H9 (cell line): ENCODE measurements at regions not wholly inside any gene's neighbourhood (a gene's known extent, or its start where the extent isn't known, plus 50 kb on each side); places are given as distances from the start of the nearest gene placed in this dataset.

Experiments
- DNase-seq: peaks from one replicate; pipeline ENCODE4 v3.0.0-alpha.2; 2017
- H2AFZ ChIP-seq: one replicate; pipeline ENCODE4 v1.6.1; 2013; ENCODE audit warnings: mild to moderate bottlenecking, low read length, control low read depth, moderate library complexity
- H2AK5ac ChIP-seq: 2 replicates; pipeline ENCODE4 v1.6.1; 2013; ENCODE audit warnings: low read length, control low read depth, mixed read lengths; ENCODE audit not compliant: insufficient read length
- H2BK120ac ChIP-seq: one replicate; pipeline ENCODE4 v1.6.1; 2013; ENCODE audit warnings: low read depth, mild to moderate bottlenecking, low read length, control low read depth, inconsistent platforms; ENCODE audit not compliant: poor library complexity, severe bottlenecking
- H2BK12ac ChIP-seq: 2 replicates; pipeline ENCODE4 v1.6.1; 2013; ENCODE audit warnings: low read length, control low read depth, mixed read lengths, low read depth; ENCODE audit not compliant: insufficient read length
- H2BK15ac ChIP-seq: 2 replicates; pipeline ENCODE4 v1.6.1; 2013; ENCODE audit warnings: low read depth, low read length, control low read depth
- H2BK20ac ChIP-seq: one replicate; pipeline ENCODE4 v1.6.1; 2013; ENCODE audit warnings: low read depth, mild to moderate bottlenecking, low read length, control low read depth, inconsistent platforms; ENCODE audit not compliant: poor library complexity, severe bottlenecking
- H2BK5ac ChIP-seq: 2 replicates; pipeline ENCODE4 v1.6.1; 2013; ENCODE audit warnings: low read length, control low read depth, mixed read lengths; ENCODE audit not compliant: insufficient read length
- H3K14ac ChIP-seq: 2 replicates; pipeline ENCODE4 v1.6.1; 2013; ENCODE audit warnings: low read length, control low read depth; ENCODE audit not compliant: insufficient read depth
- H3K18ac ChIP-seq: 2 replicates; pipeline ENCODE4 v1.6.1; 2013; ENCODE audit warnings: low read depth, mild to moderate bottlenecking, mixed read lengths, low read length, control low read depth; ENCODE audit not compliant: insufficient read length
- H3K23ac ChIP-seq: 2 replicates; pipeline ENCODE4 v1.6.1; 2013; ENCODE audit warnings: low read length, control low read depth, mixed read lengths, low read depth; ENCODE audit not compliant: insufficient read length
- H3K23me2 ChIP-seq: 2 replicates; pipeline ENCODE4 v1.6.1; 2013; ENCODE audit warnings: low read depth, mild to moderate bottlenecking, mixed read lengths, low read length, control low read depth; ENCODE audit not compliant: insufficient read length, poor library complexity, severe bottlenecking
- H3K27ac ChIP-seq: 2 replicates; pipeline ENCODE4 v1.5.1; 2013; ENCODE audit warnings: low read length, control low read depth, mixed read lengths, low read depth; ENCODE audit not compliant: insufficient read length
- H3K27me3 ChIP-seq: 2 replicates; pipeline ENCODE4 v1.6.1; 2013; ENCODE audit warnings: low read length, control low read depth, inconsistent platforms; ENCODE audit not compliant: insufficient read depth
- H3K4ac ChIP-seq: 2 replicates; pipeline ENCODE4 v1.6.1; 2013; ENCODE audit warnings: low read depth, mild to moderate bottlenecking, control low read depth, inconsistent platforms, low read length, moderate library complexity
- H3K4me1 ChIP-seq: 2 replicates; pipeline ENCODE4 v1.6.1; 2013; ENCODE audit warnings: low read length, control low read depth, inconsistent platforms; ENCODE audit not compliant: insufficient read depth
- H3K4me2 ChIP-seq: 2 replicates; pipeline ENCODE4 v1.6.1; 2013; ENCODE audit warnings: low read length, control low read depth, mixed read lengths; ENCODE audit not compliant: insufficient read length, insufficient read depth
- H3K56ac ChIP-seq: 2 replicates; pipeline ENCODE4 v1.6.1; 2013; ENCODE audit warnings: low read depth, mild to moderate bottlenecking, mixed read lengths, low read length, control low read depth; ENCODE audit not compliant: insufficient read length
- H3K79me1 ChIP-seq: 2 replicates; pipeline ENCODE4 v1.6.1; 2013; ENCODE audit warnings: low read depth, mild to moderate bottlenecking, moderate library complexity, low read length, control low read depth, inconsistent platforms; ENCODE audit not compliant: insufficient read depth, poor library complexity, severe bottlenecking
- H3K79me2 ChIP-seq: 2 replicates; pipeline ENCODE4 v1.6.1; 2013; ENCODE audit warnings: low read length, control low read depth, inconsistent platforms; ENCODE audit not compliant: insufficient read depth
- H3K9ac ChIP-seq: 2 replicates; pipeline ENCODE4 v1.6.1; 2013; ENCODE audit warnings: low read length, control low read depth, mixed read lengths; ENCODE audit not compliant: insufficient read length; ENCODE audit errors: extremely low read depth
- H3K9me3 ChIP-seq: one replicate; pipeline ENCODE4 v1.6.1; 2013; ENCODE audit warnings: low read depth, low read length, inconsistent platforms; ENCODE audit not compliant: control insufficient read depth
- H3T11ph ChIP-seq: one replicate; pipeline ENCODE4 v1.6.1; 2013; ENCODE audit warnings: mild to moderate bottlenecking, low read length, control low read depth, inconsistent platforms
- H4K20me1 ChIP-seq: one replicate; pipeline ENCODE4 v1.6.1; 2013; ENCODE audit not compliant: control insufficient read depth, insufficient read length, insufficient read depth
- H4K5ac ChIP-seq: 2 replicates; pipeline ENCODE4 v1.6.1; 2013; ENCODE audit warnings: low read depth, mild to moderate bottlenecking, mixed read lengths, low read length, control low read depth; ENCODE audit not compliant: insufficient read length
- H4K8ac ChIP-seq: replicated peaks from 2 replicates; pipeline ENCODE4 v1.6.1; 2013; ENCODE audit warnings: low read length, control low read depth, mixed read lengths, low read depth; ENCODE audit not compliant: insufficient read length
- H4K91ac ChIP-seq: 2 replicates; pipeline ENCODE4 v1.6.1; 2013; ENCODE audit warnings: low read depth, mild to moderate bottlenecking, moderate library complexity, mixed read lengths, low read length, control low read depth; ENCODE audit not compliant: insufficient read length
- H3K27ac Mint-ChIP-seq, 3 experiments: 2 replicates in 2 of 3; 3 replicates in 1 of 3; pipeline ENCODE4 v1.8.0; 2020 to 2021; ENCODE audit warnings: mixed read lengths in 3 of 3, mild to moderate bottlenecking in 1 of 3, moderate library complexity in 1 of 3
- H3K27me3 Mint-ChIP-seq: 2 replicates; pipeline ENCODE4 v1.8.0; 2021; ENCODE audit warnings: low read depth, mild to moderate bottlenecking, moderate library complexity, mixed read lengths
- H3K36me3 Mint-ChIP-seq, 3 experiments: 2 replicates in 2 of 3; 3 replicates in 1 of 3; pipeline ENCODE4 v1.8.0; 2020 to 2021; ENCODE audit warnings: low read depth in 3 of 3, mixed read lengths in 3 of 3; ENCODE audit not compliant: insufficient read depth in 1 of 3
- H3K4me1 Mint-ChIP-seq, 2 experiments: 2 replicates each; pipeline ENCODE4 v1.8.0; 2020; ENCODE audit warnings: mixed read lengths in 2 of 2
- H3K4me3 Mint-ChIP-seq, 2 experiments: 2 replicates in 1 of 2; 3 replicates in 1 of 2; pipeline ENCODE4 v1.8.0; 2020 to 2021; ENCODE audit warnings: mild to moderate bottlenecking in 2 of 2, mixed read lengths in 2 of 2, moderate library complexity in 1 of 2
- H3K9me3 Mint-ChIP-seq, 2 experiments: 2 replicates in 1 of 2; 3 replicates in 1 of 2; pipeline ENCODE4 v1.8.0; 2020; ENCODE audit warnings: mild to moderate bottlenecking in 2 of 2, mixed read lengths in 2 of 2, moderate library complexity in 1 of 2
- WGBS: extraction: QIAGEN DNeasy Blood & Tissue Kit; methylation state at CpG from one replicate; pipeline ENCODE4 v1.1.7; 2013; ENCODE audit warnings: missing lambda C conversion rate, low lambda C conversion rate, mixed read lengths; ENCODE audit not compliant: insufficient read length; ENCODE audit errors: extremely low coverage; 5-methylcytosine and 5-hydroxymethylcytosine counted together
- TF ChIP-seq, protein P1 (sequence below): fragments of 200-600 bp; sonication (generic); conservative IDR thresholded peaks from 3 replicates; pipeline ENCODE4 v1.8.0; 2021; ENCODE audit warnings: antibody characterized with exemption, mild to moderate bottlenecking

DNA sequence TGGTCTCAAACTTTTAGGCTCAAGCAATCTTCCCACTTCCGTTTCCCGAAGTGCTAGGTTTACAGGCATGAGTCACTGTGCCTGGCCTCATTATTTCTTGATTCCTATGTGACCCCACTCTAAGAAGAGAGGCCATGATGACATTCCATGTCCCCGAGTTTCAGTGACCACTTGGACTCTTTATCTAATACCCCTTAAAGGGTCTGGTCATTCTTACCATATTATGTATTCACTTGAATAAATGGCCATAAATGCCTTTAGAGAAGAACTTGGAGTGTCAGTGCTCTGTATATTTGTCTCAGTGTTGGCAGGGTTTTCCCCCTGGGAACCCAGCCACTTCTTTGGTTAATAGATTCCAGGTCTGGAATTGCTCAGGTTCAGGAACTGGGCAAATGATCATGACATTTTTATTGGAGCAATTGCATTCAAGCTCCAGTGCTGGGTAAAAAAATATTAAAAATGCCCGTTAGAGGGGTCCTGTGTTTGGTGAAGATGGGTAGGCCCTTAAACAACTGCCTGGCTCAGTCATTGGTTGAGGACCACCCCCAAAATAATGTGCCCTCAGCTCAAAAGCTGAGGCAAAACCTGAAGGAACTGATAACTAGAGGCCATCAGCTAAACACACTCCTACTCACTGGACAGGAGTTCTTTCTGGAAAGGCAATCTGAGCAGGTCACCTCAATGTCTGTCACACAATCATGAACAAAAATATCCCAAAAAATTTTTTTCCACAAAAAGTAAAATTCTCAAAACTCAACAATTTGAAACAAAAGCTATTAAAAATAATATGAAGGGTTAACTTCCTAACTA, 186.6 kb upstream of the ZNF608 start:
- DNase-seq = no peak

More for the DNA sequence above, 186.6 kb upstream of the ZNF608 start:
- Histone ChIP-seq H3K23me2 (no peaks in the 10 kb centered on the region), H3K14ac (no peak overlapping the region), H3K4me1 (0 out of 2 replicates have a peak, but pooled peaks cover 2% of the 10 kb centered on the region), H3K4ac (no peak overlapping the region), H2BK15ac (no peak overlapping the region), H3K79me1 (no peaks in the 10 kb centered on the region), H3T11ph (no peak overlapping the region), H3K27me3 (no peaks in the 10 kb centered on the region), H3K56ac (no peak overlapping the region), H3K79me2 (no peaks in the 10 kb centered on the region), H4K5ac (no peak overlapping the region), H2BK120ac (no peak overlapping the region), H4K8ac (no peak overlapping the region), H3K9ac (no peak overlapping the region), H3K27ac (no peak overlapping the region), H2BK5ac (no peak overlapping the region), H2BK12ac (no peak overlapping the region), H3K23ac (no peak overlapping the region), H4K91ac (no peak overlapping the region), H2BK20ac (no peak overlapping the region), H2AK5ac (no peak overlapping the region), H4K20me1 (no peaks in the 10 kb centered on the region), H3K18ac (no peak overlapping the region), H3K9me3 (no peaks in the 10 kb centered on the region), H2AFZ (no peak overlapping the region), H3K4me2 (no peak overlapping the region)
- TF ChIP-seq, protein P1, sequence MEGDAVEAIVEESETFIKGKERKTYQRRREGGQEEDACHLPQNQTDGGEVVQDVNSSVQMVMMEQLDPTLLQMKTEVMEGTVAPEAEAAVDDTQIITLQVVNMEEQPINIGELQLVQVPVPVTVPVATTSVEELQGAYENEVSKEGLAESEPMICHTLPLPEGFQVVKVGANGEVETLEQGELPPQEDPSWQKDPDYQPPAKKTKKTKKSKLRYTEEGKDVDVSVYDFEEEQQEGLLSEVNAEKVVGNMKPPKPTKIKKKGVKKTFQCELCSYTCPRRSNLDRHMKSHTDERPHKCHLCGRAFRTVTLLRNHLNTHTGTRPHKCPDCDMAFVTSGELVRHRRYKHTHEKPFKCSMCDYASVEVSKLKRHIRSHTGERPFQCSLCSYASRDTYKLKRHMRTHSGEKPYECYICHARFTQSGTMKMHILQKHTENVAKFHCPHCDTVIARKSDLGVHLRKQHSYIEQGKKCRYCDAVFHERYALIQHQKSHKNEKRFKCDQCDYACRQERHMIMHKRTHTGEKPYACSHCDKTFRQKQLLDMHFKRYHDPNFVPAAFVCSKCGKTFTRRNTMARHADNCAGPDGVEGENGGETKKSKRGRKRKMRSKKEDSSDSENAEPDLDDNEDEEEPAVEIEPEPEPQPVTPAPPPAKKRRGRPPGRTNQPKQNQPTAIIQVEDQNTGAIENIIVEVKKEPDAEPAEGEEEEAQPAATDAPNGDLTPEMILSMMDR = no peak
- peaks cover 3 to 8% of the 10 kb centered on the region in 2 experiments; a peak in 3 of 4 replicates for H3K4me1 Mint-ChIP-seq
- no peaks in the 10 kb centered on the region for H3K9me3 Mint-ChIP-seq
- H3K4me3 Mint-ChIP-seq = no peak overlapping the region
- no peak overlapping the region for H3K27ac Mint-ChIP-seq
- WGBS = no CpG with 5 or more reads among the region's 4 CpGs
- H3K27me3 Mint-ChIP-seq = no peaks in the 10 kb centered on the region
- peaks cover 2 to 4% (median 4%) of the 10 kb centered on the region in 3 experiments; a peak in 3 of 7 replicates for H3K36me3 Mint-ChIP-seq
